ENCODE measurements at regions not wholly inside any gene's neighbourhood (a gene's known extent, or its start where the extent isn't known, plus 50 kb on each side); places are given as distances from the start of the nearest gene placed in this dataset.
"Not testable (repeated sequence)": the region's sequence is repeated elsewhere in the genome, so short reads cannot be mapped to it uniquely, and the experiment has no call there.

DNA sequence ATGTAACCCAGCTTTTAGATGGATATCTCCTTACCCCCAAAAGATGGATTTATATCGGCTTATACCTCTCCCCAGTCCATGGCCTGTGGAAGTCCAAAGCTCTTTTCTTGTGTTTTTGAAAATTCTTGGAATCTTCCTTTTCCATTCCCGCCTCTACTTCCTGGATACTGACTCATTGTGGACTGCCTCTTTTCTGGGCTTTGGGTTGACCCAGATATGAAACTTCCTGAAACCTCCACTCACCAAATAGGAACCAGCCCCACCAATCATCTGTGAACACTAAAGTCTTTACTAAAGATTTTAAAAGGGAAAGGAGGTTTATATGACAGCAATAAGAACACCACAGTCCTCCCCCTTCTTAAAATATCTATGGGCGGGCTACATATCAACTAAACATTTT is 163.4 kb upstream of the SYN3 start:
- DNase-seq = no peak

DNA sequence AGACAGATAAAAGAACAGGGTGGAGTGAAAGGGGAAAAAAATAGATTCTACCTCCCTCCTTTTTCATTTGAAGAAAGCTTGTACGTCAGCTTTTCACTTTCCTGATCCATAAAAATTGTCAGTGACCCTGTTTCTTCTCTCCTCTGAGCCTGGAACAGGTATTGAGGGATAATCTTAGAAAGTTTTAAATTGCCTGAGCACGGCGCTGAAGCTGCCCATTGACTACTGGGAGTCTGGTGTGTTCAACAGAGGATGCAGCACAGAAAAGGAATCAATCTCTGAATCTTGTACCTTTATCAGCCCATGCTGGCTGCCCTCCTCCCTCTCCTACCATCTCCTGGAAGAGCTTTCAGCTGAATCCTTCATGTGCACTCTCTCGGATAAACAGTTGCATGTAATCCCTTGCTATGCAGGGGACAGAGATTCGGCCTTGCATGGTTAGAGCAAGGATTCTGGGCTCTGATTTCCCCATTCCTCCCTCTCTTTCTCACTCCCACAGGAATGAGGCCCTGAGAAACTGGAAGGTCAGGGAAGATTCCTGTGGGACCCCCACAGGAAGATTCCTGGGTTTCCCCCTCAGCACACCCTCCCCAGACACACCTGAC is 162.4 kb upstream of the SYN3 start:
- peak; percentile 6 for DNase-seq

DNA sequence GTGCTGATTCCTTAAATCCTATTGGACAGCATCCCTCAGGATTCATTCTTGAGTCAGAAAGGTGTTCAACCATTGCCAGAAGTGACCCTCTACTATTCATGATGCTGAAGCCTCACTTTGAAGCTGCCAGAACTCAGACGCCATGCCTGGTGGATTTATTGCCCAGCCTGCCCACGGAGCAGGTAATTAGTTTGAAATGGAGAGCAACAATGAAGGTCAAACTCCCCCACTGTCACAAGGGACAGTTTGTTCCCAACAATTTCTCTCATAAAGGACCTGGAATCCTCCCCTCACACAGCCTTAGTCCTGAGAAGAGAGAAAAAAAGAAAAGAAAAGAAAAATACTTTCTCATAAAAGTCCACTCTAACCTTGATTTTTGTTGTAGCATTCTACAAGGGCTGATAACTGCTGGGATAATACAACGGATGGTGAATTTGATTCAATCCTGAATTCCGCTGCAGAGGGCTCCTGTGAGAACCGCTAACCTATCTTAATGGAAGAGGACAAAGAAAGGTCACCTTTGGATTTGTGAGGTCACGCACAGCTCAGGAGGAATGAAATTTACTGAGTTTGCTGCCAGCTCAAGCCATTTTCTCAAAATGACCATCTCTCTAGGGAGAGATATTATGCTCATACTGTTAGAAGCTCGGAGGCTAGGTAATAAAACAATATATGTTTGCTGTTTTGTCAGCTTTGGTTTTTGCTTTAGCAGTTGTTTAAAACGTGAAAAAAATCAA is 161.6 kb upstream of the SYN3 start:
- DNase-seq = no peak

- DNase-seq = no peak
Observed at GRCh38 chr22:33213383-33214075, 155.3 kb upstream of the SYN3 start.

GRCh38 chr22:33209930-33210784 is 152.0 kb upstream of the SYN3 start:
- peak; percentile 21 for DNase-seq

DNA sequence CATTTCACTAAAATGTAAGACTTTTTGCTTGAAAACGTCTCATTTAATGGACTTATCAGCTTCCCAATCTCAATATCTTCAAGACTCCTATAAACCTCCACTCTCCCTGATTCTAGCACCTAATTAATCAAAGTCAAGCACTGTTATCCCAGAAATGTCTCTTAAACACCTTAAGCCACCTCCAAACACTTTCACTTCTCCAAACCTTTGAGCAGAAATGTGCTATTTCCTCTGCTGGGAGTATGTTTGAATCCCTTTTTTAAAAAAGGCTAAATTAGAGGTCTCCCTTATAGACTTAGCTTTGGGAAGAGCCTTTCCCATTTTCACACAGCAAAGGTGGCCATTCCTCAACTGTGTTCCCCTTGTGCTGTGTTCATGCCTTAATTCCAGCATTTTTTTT is 146.2 kb upstream of the SYN3 start:
- DNase-seq = no peak

- no peak for DNase-seq
Observed at GRCh38 chr22:33202455-33202854, 144.3 kb upstream of the SYN3 start.

GRCh38 chr22:33194529-33195077 is 136.4 kb upstream of the SYN3 start:
- no peak for DNase-seq

- no peak for DNase-seq
Observed at GRCh38 chr22:33192156-33192555, 134.0 kb upstream of the SYN3 start.

DNA sequence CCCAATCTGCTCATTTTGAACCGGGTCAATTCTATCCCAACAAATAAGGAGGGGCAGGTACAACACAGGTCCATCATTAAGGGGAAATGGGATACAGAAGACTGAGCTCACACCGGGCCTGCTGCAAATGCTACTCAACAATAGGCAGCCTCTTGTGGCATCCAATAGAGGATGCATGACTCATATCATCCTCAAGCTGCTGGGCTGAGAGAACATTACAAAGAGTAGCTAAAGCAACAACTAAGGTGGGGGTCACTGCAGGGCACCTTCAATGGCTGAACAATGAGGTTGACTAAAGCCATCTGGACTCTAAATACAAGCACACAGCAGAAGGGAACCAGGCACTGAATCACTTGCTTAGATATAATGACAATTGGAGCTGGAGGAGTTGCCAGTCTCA is 130.1 kb upstream of the SYN3 start:
- DNase-seq = no peak

DNA sequence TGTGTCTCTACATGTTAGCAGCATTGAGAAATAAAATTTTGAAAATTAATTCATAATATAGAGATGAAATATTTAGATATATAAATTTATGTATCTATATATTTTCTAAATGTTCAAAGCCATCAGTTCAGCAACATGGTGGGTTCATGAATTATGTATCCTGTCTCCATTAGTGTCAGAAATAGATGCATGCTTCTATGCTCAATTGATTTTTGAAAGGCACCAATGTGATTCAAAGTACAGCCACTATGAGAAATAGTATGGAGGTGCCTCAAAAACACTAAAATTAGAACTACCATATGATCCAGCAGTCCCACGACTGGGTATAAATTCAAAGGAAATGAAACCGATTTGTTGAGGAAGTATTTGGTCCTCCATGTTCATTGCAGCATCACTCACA is 128.6 kb upstream of the SYN3 start:
- no peak for DNase-seq

- peak; percentile 28 for DNase-seq
Observed at GRCh38 chr22:33180356-33180755, 122.2 kb upstream of the SYN3 start.

DNA sequence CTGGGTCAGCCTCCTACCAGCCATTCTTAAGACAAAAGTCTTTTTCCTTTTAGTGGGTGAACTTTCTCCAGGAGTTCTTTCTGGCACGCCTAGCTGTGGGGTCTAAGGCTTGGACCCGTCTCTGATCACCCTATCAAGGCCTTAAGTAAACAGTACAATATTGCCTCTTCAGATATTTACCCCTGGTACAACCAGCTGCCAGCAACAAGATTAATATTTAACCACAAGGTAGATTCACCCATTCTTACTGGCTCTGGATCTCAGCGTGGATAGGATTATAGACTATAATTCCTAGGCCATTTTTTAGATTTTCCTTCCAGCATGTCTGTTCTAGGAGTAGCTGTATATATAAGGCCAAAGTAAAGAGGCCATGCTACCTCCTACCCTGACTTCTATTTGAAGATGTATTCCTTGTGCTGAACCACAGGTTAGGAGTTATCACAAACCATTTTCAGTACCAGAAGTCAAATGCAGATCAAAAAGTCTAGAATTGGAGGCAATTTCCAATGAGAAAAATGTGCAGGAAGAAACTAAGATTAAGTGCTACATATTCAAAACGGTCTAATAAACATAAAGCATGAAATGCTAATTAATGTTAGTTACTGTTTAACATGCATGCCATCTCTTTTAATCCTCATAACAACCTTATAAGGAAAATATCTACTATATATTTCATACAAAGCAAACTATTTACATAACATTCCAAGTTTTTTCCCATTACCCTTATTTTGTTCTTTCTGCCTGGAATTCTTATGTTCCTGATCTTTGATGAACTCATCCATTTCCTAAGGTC is 110.0 kb upstream of the SYN3 start:
- no peak for DNase-seq

DNA sequence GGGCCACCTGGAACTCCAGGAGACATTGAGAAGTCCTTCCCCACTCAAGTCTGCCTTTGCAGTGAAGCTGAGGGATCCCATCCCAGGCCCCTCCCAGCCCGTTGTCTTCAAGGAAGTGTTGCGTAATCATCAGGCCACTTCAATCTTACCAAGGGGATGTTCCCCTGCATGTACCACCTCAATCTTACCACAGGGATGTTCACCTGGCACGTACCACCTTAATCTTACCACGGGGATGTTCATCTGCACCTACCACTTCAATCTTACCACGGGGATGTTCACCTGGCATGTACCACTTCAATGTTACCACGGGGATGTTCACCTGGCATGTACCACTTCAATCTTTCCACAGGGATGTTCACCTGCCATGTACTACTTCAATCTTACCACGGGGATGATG is 108.0 kb upstream of the SYN3 start:
- DNase-seq = no peak

GRCh38 chr22:33163815-33164214 is 105.6 kb upstream of the SYN3 start:
- DNase-seq = no peak

DNA sequence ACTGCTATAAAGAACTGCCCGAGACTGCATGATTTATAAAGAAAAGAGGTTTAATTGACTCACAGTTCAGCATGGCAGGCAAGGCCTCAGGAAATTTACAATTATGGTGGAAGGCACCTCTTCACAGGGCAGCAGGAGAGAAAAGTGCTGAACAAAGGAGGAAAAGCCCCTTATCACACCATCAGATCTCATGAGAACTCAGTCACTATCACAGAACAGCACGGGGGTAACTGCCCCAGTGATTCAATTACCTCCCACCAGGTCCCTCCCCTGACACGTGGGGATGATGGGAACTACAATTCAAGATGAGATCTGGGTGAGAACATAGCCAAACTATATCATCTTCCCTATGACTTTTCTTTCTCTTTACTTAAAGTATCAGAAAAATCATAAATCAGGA is 104.0 kb upstream of the SYN3 start:
- no peak for DNase-seq

GRCh38 chr22:33160525-33160924 is 102.3 kb upstream of the SYN3 start:
- no peak for DNase-seq

GRCh38 chr22:33154967-33155366 is 96.8 kb upstream of the SYN3 start:
- DNase-seq = not testable (repeated sequence)

- DNase-seq = no peak
Observed at GRCh38 chr22:33149611-33150010, 91.4 kb upstream of the SYN3 start.

GRCh38 chr22:33144721-33145120 is 86.5 kb upstream of the SYN3 start:
- no peak for DNase-seq

- DNase-seq = no peak
Observed at GRCh38 chr22:33142282-33143055, 84.3 kb upstream of the SYN3 start.

Data from fibroblast of skin of abdomen (primary cell).